ENCODE measurements at regions not wholly inside any gene's neighbourhood (a gene's known extent, or its start where the extent isn't known, plus 50 kb on each side); places are given as distances from the start of the nearest gene placed in this dataset.

GRCh38 chr5:17012289-17012688 is 76.2 kb upstream of the MYO10 start:
- Histone ChIP-seq H3K9me3 (ENCODE audit: low read depth, low read length, poor library complexity, severe bottlenecking) (no peaks in the 10 kb centered on the region), H3K4me3 (ENCODE audit: low read depth, low read length, poor library complexity, severe bottlenecking) (no peak overlapping the region), H3K27ac (ENCODE audit: low read depth, low read length, poor library complexity, severe bottlenecking) (no peak overlapping the region), H3K36me3 (ENCODE audit: insufficient read depth, low read length, poor library complexity, severe bottlenecking) (no peaks in the 10 kb centered on the region), H3K4me1 (ENCODE audit: insufficient read depth, low read length, poor library complexity, severe bottlenecking) (no peaks in the 10 kb centered on the region), H3K27me3 (replicated peaks; ENCODE audit: insufficient read depth, low read depth, low read length, poor library complexity) (no peaks in the 10 kb centered on the region)
- intact Hi-C loops (cut with micrococcal nuclease; ENCODE audit: unreplicated experiment): no loop called here
- TF ChIP-seq EZH2 (IDR thresholded peaks at IDR 0.05; ENCODE audit: borderline replicate concordance, low read depth, low read length, poor library complexity, severe bottlenecking): no peak
- TF ChIP-seq CTCF (conservative IDR thresholded peaks at IDR 0.05; ENCODE audit: low read depth, low read length): no peak
- CTCF ChIA-PET: interaction anchor here (0.7 kb wide), 1 partner anchor 24 kb away, joined by 7 read pairs; no protein-coding TSS in a partner anchor
- DNase-seq (ENCODE audit: low spot score): no peak
- BruUV-seq (replicated peaks): no TSS peak
- POLR2A ChIA-PET (ENCODE audit: low non-redundant PET): no interaction called here

GRCh38 chr5:17014686-17015085 is 78.6 kb upstream of the MYO10 start:
- CTCF ChIA-PET: no interaction called here
- Histone ChIP-seq H3K4me1 (ENCODE audit: insufficient read depth, low read length, poor library complexity, severe bottlenecking) (no peaks in the 10 kb centered on the region), H3K4me3 (ENCODE audit: low read depth, low read length, poor library complexity, severe bottlenecking) (no peak overlapping the region), H3K9me3 (ENCODE audit: low read depth, low read length, poor library complexity, severe bottlenecking) (no peaks in the 10 kb centered on the region), H3K36me3 (ENCODE audit: insufficient read depth, low read length, poor library complexity, severe bottlenecking) (no peaks in the 10 kb centered on the region), H3K27ac (ENCODE audit: low read depth, low read length, poor library complexity, severe bottlenecking) (no peak overlapping the region), H3K27me3 (replicated peaks; ENCODE audit: insufficient read depth, low read depth, low read length, poor library complexity) (no peaks in the 10 kb centered on the region)
- DNase-seq (ENCODE audit: low spot score): no peak
- POLR2A ChIA-PET (ENCODE audit: low non-redundant PET): interaction anchor here (0.7 kb wide), 1 partner anchor 65 kb away, joined by 13 read pairs; no protein-coding TSS in a partner anchor
- intact Hi-C loops (cut with micrococcal nuclease; ENCODE audit: unreplicated experiment): no loop called here
- TF ChIP-seq CTCF (conservative IDR thresholded peaks at IDR 0.05; ENCODE audit: low read depth, low read length): no peak
- no peak for TF ChIP-seq EZH2 (IDR thresholded peaks at IDR 0.05; ENCODE audit: borderline replicate concordance, low read depth, low read length, poor library complexity, severe bottlenecking)
- no TSS peak for BruUV-seq (replicated peaks)

GRCh38 chr5:17018871-17019270 is 82.8 kb upstream of the MYO10 start:
- Histone ChIP-seq H3K27me3 (replicated peaks; ENCODE audit: insufficient read depth, low read depth, low read length, poor library complexity) (no peaks in the 10 kb centered on the region), H3K36me3 (ENCODE audit: insufficient read depth, low read length, poor library complexity, severe bottlenecking) (no peaks in the 10 kb centered on the region), H3K27ac (ENCODE audit: low read depth, low read length, poor library complexity, severe bottlenecking) (no peak overlapping the region), H3K4me3 (ENCODE audit: low read depth, low read length, poor library complexity, severe bottlenecking) (no peak overlapping the region), H3K9me3 (ENCODE audit: low read depth, low read length, poor library complexity, severe bottlenecking) (no peaks in the 10 kb centered on the region), H3K4me1 (ENCODE audit: insufficient read depth, low read length, poor library complexity, severe bottlenecking) (peaks cover 5% of the 10 kb centered on the region)
- POLR2A ChIA-PET (ENCODE audit: low non-redundant PET): no interaction called here
- BruUV-seq (replicated peaks): no TSS peak
- no peak for TF ChIP-seq EZH2 (IDR thresholded peaks at IDR 0.05; ENCODE audit: borderline replicate concordance, low read depth, low read length, poor library complexity, severe bottlenecking)
- CTCF ChIA-PET: no interaction called here
- no peak for DNase-seq (ENCODE audit: low spot score)
- intact Hi-C loops (cut with micrococcal nuclease; ENCODE audit: unreplicated experiment): no loop called here

GRCh38 chr5:17019324-17019723 is 83.2 kb upstream of the MYO10 start:
- POLR2A ChIA-PET (ENCODE audit: low non-redundant PET): no interaction called here
- H3K27me3 ChIP-seq (replicated peaks; ENCODE audit: insufficient read depth, low read depth, low read length, poor library complexity): no peaks in the 10 kb centered on the region
- no peaks in the 10 kb centered on the region for H3K9me3 ChIP-seq (ENCODE audit: low read depth, low read length, poor library complexity, severe bottlenecking)
- no peak overlapping the region for H3K4me3 ChIP-seq (ENCODE audit: low read depth, low read length, poor library complexity, severe bottlenecking)
- TF ChIP-seq EZH2 (IDR thresholded peaks at IDR 0.05; ENCODE audit: borderline replicate concordance, low read depth, low read length, poor library complexity, severe bottlenecking) (no peak), CTCF (conservative IDR thresholded peaks at IDR 0.05; ENCODE audit: low read depth, low read length) (no peak)
- H3K4me1 ChIP-seq (ENCODE audit: insufficient read depth, low read length, poor library complexity, severe bottlenecking): peaks cover 5% of the 10 kb centered on the region
- H3K36me3 ChIP-seq (ENCODE audit: insufficient read depth, low read length, poor library complexity, severe bottlenecking): no peaks in the 10 kb centered on the region
- H3K27ac ChIP-seq (ENCODE audit: low read depth, low read length, poor library complexity, severe bottlenecking): no peak overlapping the region
- intact Hi-C loops (cut with micrococcal nuclease; ENCODE audit: unreplicated experiment): no loop called here
- DNase-seq (ENCODE audit: low spot score): no peak
- CTCF ChIA-PET: no interaction called here
- no TSS peak for BruUV-seq (replicated peaks)
